DND-41 (cell line): ENCODE measurements at regions not wholly inside any gene's neighbourhood (a gene's known extent, or its start where the extent isn't known, plus 50 kb on each side); places are given as distances from the start of the nearest gene placed in this dataset.

ENCODE experiments used
- ATAC-seq: fragments of 200-7000 bp; cut with Tn5 transposase; 3 replicates; pipeline ENCODE4 v1.9.1; 2021; ENCODE audit warnings: low read depth; ENCODE audit not compliant: insufficient read depth
- DNase-seq: peaks from one replicate; pipeline ENCODE4 v3.0.0-alpha.2; 2020
- H2AFZ ChIP-seq: 2 replicates; pipeline ENCODE4 v1.6.0; 2012; ENCODE audit warnings: low read depth, low read length
- H3K27ac ChIP-seq: 2 replicates; pipeline ENCODE4 v1.5.1; 2012; ENCODE audit warnings: low read length, inconsistent platforms
- H3K27me3 ChIP-seq: fragments of 200-600 bp; sonication (generic); 2 replicates; pipeline ENCODE4 v1.6.0; 2012; ENCODE audit warnings: low read length, mild to moderate bottlenecking, inconsistent platforms; ENCODE audit not compliant: insufficient read depth, poor library complexity
- H3K36me3 ChIP-seq: 2 replicates; pipeline ENCODE4 v1.5.1; 2012; ENCODE audit warnings: low read length, inconsistent platforms; ENCODE audit not compliant: insufficient read depth
- H3K4me1 ChIP-seq: 2 replicates; pipeline ENCODE4 v1.5.1; 2012; ENCODE audit warnings: mild to moderate bottlenecking, low read length; ENCODE audit not compliant: insufficient read depth
- H3K4me2 ChIP-seq: 2 replicates; pipeline ENCODE4 v1.6.0; 2012; ENCODE audit warnings: mild to moderate bottlenecking, moderate library complexity, low read length, inconsistent platforms; ENCODE audit not compliant: insufficient read depth
- H3K4me3 ChIP-seq, 2 experiments: fragments of 200-600 bp in 1 of 2; shearing (Covaris generic) in 1 of 2; 2 replicates each; pipeline ENCODE4 v1.5.1; 2012 to 2016; ENCODE audit warnings: inconsistent platforms in 2 of 2, low read length in 2 of 2, mild to moderate bottlenecking in 2 of 2, low read depth in 1 of 2, moderate library complexity in 1 of 2
- H3K79me2 ChIP-seq: 2 replicates; pipeline ENCODE4 v1.6.0; 2012; ENCODE audit warnings: low read length, inconsistent platforms; ENCODE audit not compliant: insufficient read depth
- H3K9ac ChIP-seq: 2 replicates; pipeline ENCODE4 v1.6.0; 2012; ENCODE audit warnings: low read depth, mild to moderate bottlenecking, inconsistent platforms, low read length, moderate library complexity
- H3K9me3 ChIP-seq: 2 replicates; pipeline ENCODE4 v1.5.1; 2012; ENCODE audit warnings: low read length, moderate library complexity, mild to moderate bottlenecking, inconsistent platforms; ENCODE audit not compliant: insufficient read depth, severe bottlenecking
- H4K20me1 ChIP-seq: 2 replicates; pipeline ENCODE4 v1.6.0; 2012; ENCODE audit warnings: low read length; ENCODE audit not compliant: insufficient read depth
- EZH2 ChIP-seq: IDR thresholded peaks from 3 replicates; pipeline ENCODE4 v1.6.1; 2012; ENCODE audit warnings: borderline replicate concordance, low read depth, mild to moderate bottlenecking, moderate library complexity, low read length, inconsistent platforms; ENCODE audit not compliant: severe bottlenecking
- TF ChIP-seq, protein P1 (sequence below): IDR thresholded peaks from 2 replicates; pipeline ENCODE4 v1.5.1; 2012; ENCODE audit warnings: borderline replicate concordance, low read length, moderate library complexity, mild to moderate bottlenecking; ENCODE audit not compliant: poor library complexity, severe bottlenecking; ENCODE audit errors: extremely low read depth

- H3K27ac ChIP-seq, result no peak overlapping the region
- H3K9me3 ChIP-seq, result no peaks in the 10 kb centered on the region
- TF ChIP-seq EZH2, result no peak
- TF ChIP-seq, protein P1, sequence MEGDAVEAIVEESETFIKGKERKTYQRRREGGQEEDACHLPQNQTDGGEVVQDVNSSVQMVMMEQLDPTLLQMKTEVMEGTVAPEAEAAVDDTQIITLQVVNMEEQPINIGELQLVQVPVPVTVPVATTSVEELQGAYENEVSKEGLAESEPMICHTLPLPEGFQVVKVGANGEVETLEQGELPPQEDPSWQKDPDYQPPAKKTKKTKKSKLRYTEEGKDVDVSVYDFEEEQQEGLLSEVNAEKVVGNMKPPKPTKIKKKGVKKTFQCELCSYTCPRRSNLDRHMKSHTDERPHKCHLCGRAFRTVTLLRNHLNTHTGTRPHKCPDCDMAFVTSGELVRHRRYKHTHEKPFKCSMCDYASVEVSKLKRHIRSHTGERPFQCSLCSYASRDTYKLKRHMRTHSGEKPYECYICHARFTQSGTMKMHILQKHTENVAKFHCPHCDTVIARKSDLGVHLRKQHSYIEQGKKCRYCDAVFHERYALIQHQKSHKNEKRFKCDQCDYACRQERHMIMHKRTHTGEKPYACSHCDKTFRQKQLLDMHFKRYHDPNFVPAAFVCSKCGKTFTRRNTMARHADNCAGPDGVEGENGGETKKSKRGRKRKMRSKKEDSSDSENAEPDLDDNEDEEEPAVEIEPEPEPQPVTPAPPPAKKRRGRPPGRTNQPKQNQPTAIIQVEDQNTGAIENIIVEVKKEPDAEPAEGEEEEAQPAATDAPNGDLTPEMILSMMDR, result no peak
- H3K79me2 ChIP-seq, result no peaks in the 10 kb centered on the region
- DNase-seq (no peak), ATAC-seq (no peak)
- no peak overlapping the region for H3K4me2 ChIP-seq
- H3K4me1 ChIP-seq, result peaks cover 60% of the 10 kb centered on the region
- no peaks in the 10 kb centered on the region for H3K27me3 ChIP-seq
- no peaks in the 10 kb centered on the region for H4K20me1 ChIP-seq
- H3K9ac ChIP-seq, result no peak overlapping the region
- no peaks in the 10 kb centered on the region for H3K36me3 ChIP-seq
- H2AFZ ChIP-seq, result no peak overlapping the region
- no peak overlapping the region for H3K4me3 ChIP-seq
These were observed 193.3 kb upstream of the NR3C1 start for GRCh38 chr5:143596824-143597223.

DNA sequence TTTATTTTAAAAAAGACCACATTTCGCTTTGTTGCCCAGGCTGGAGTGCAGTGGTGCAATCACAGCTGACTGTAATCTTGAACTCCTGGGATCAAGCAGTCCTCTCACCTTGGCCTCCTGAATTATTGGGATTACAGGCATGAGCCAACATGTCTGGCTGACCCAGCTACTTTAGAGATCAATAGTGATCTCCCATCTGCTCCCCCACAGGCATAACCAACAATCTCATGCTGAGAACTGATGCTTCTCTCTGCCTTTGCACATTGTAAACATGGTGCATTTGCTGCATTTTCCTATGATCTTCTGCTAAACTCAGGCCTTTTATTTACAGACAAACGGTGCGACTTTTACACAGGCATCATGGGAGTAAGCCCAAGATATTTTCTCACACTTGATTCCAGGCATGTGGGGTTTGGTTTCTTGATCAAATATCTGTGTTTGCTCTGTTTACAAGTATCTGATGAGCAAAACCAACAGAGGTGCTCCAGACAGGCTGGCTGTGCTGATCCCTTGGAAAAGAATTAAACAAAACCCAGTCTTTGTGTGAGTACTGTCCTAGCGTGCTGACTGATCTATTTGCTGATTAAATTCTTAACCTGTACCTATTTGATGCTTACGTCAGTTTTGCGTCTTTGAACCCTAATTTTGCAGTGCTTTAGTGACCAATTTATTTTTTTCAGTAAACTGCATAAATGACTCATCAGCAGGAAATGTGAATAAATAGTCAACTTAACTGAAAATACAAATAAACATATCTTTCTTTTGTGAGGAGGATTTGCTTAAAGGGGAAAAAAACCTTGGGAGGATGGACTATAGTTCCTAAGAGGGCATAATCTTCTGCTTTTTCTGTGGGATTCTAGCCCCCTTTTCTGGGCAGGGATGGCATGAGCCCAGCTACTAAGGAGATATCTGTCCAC lies 191.7 kb upstream of the NR3C1 start:
- H3K36me3 ChIP-seq, result no peaks in the 10 kb centered on the region
- no peak overlapping the region for H3K4me3 ChIP-seq
- ATAC-seq (no peak), DNase-seq (no peak)
- H3K79me2 ChIP-seq, result no peaks in the 10 kb centered on the region
- TF ChIP-seq EZH2, result no peak
- no peaks in the 10 kb centered on the region for H3K9me3 ChIP-seq
- peak overlapping the region; percentile 5; the same call in 1 of the 2 replicates for H3K27ac ChIP-seq
- no peaks in the 10 kb centered on the region for H4K20me1 ChIP-seq
- H3K4me1 ChIP-seq, result peaks cover 47% of the 10 kb centered on the region
- no peak overlapping the region; the same call in 1 of the 2 replicates for H2AFZ ChIP-seq
- H3K27me3 ChIP-seq, result no peaks in the 10 kb centered on the region
- H3K9ac ChIP-seq, result no peak overlapping the region
- no peak overlapping the region for H3K4me2 ChIP-seq

GRCh38 chr5:143593723-143594122 lies 190.2 kb upstream of the NR3C1 start:
- H3K27me3 ChIP-seq, result no peaks in the 10 kb centered on the region
- H3K36me3 ChIP-seq, result no peaks in the 10 kb centered on the region
- H3K4me1 ChIP-seq, result peaks cover 57% of the 10 kb centered on the region
- no peaks in the 10 kb centered on the region for H4K20me1 ChIP-seq
- no peak overlapping the region for H3K4me2 ChIP-seq
- DNase-seq (no peak), ATAC-seq (no peak)
- no peak overlapping the region for H2AFZ ChIP-seq
- no peak overlapping the region for H3K4me3 ChIP-seq
- H3K9me3 ChIP-seq, result no peaks in the 10 kb centered on the region
- no peaks in the 10 kb centered on the region for H3K79me2 ChIP-seq
- peak overlapping the region; percentile 74; the same call in 1 of the 2 replicates for H3K27ac ChIP-seq
- H3K9ac ChIP-seq, result no peak overlapping the region; the same call in 1 of the 2 replicates
- TF ChIP-seq, protein P1, result no peak
- no peak for TF ChIP-seq EZH2

- no peaks in the 10 kb centered on the region for H3K27me3 ChIP-seq
- no peaks in the 10 kb centered on the region for H4K20me1 ChIP-seq
- ATAC-seq (peak; percentile 98), DNase-seq (peak; percentile 83)
- TF ChIP-seq EZH2, result no peak
- TF ChIP-seq, protein P1, result no peak
- H3K4me1 ChIP-seq, result peaks cover 57% of the 10 kb centered on the region
- peak overlapping the region; percentile 44 for H3K4me2 ChIP-seq
- peak overlapping the region; percentile 3; the same call in 1 of the 2 replicates for H2AFZ ChIP-seq
- H3K9me3 ChIP-seq, result no peaks in the 10 kb centered on the region
- H3K36me3 ChIP-seq, result no peaks in the 10 kb centered on the region
- H3K27ac ChIP-seq, result peak overlapping the region; percentile 88
- H3K79me2 ChIP-seq, result no peaks in the 10 kb centered on the region
- peak overlapping the region; percentile 24; the same call in 1 of the 2 replicates for H3K9ac ChIP-seq
- H3K4me3 ChIP-seq, result peak overlapping the region in 1 of 2 experiments; percentile 14; a peak in 1 of 4 replicates
These were observed 189.2 kb upstream of the NR3C1 start for GRCh38 chr5:143592648-143593047.
